WTC11 (cell line): ENCODE measurements at regions not wholly inside any gene's neighbourhood (a gene's known extent, or its start where the extent isn't known, plus 50 kb on each side); places are given as distances from the start of the nearest gene placed in this dataset.
"Not testable (repeated sequence)": the region's sequence is repeated elsewhere in the genome, so short reads cannot be mapped to it uniquely, and the experiment has no call there.

Experiments used
- ATAC-seq: fragments of 200-7000 bp; cut with Tn5 transposase; 2 replicates; pipeline ENCODE4 v1.10.0; 2021; ENCODE audit warnings: mild to moderate bottlenecking, moderate library complexity
- CTCF ChIA-PET: fragments of 300-600 bp; sonication (Branson Sonifier 250); formaldehyde crosslinking; loops from one replicate; lab custom pipeline; 2021; ENCODE audit warnings: antibody characterized with exemption; lab: Charles Lee
- POLR2A ChIA-PET: fragments of 350-600 bp; sonication (Branson Sonifier 250); formaldehyde crosslinking; loops from one replicate; lab custom pipeline; 2021; ENCODE audit warnings: antibody characterized with exemption; lab: Charles Lee
- DNase-seq: peaks from one replicate; pipeline ENCODE4 v3.0.0; 2021; ENCODE audit warnings: low spot score
- H3K27ac Mint-ChIP-seq: 2 replicates; pipeline ENCODE4 v1.8.0; 2021; ENCODE audit warnings: mixed read lengths
- H3K27me3 Mint-ChIP-seq: 2 replicates; pipeline ENCODE4 v1.8.0; 2021; ENCODE audit warnings: low read depth, mild to moderate bottlenecking, moderate library complexity, mixed read lengths
- H3K36me3 Mint-ChIP-seq: 2 replicates; pipeline ENCODE4 v1.8.0; 2021; ENCODE audit warnings: mixed read lengths
- H3K4me1 Mint-ChIP-seq: 2 replicates; pipeline ENCODE4 v1.8.0; 2022; ENCODE audit warnings: mixed read lengths
- H3K4me3 Mint-ChIP-seq: 2 replicates; pipeline ENCODE4 v1.8.0; 2021; ENCODE audit warnings: mild to moderate bottlenecking, moderate library complexity, mixed read lengths
- H3K9me3 Mint-ChIP-seq: 2 replicates; pipeline ENCODE4 v1.8.0; 2021; ENCODE audit warnings: mixed read lengths
- CREM ChIP-seq: sonication (generic); formaldehyde crosslinking; IDR thresholded peaks from 2 replicates; pipeline ENCODE4 v1.8.1; 2022; ENCODE audit warnings: mild to moderate bottlenecking, missing genetic modification reagents, moderate library complexity
- ELF4 ChIP-seq: sonication (generic); formaldehyde crosslinking; IDR thresholded peaks from 2 replicates; pipeline ENCODE4 v1.8.1; 2022; ENCODE audit warnings: low read depth, mild to moderate bottlenecking, moderate library complexity, missing genetic modification reagents
- GTF2I ChIP-seq: fragments of 250-450 bp; sonication (Bioruptor Pico); conservative IDR thresholded peaks from 2 replicates; pipeline ENCODE4 v1.4.0; 2021; ENCODE audit warnings: mild to moderate bottlenecking
- MXD4 ChIP-seq: fragments of 250-450 bp; sonication (Bioruptor Pico); IDR thresholded peaks from 2 replicates; pipeline ENCODE4 v1.8.0; 2021; ENCODE audit warnings: mild to moderate bottlenecking, moderate library complexity, borderline replicate concordance
- NFE2L1 ChIP-seq: sonication (generic); formaldehyde crosslinking; IDR thresholded peaks from 2 replicates; pipeline ENCODE4 v1.8.1; 2023; ENCODE audit warnings: missing genetic modification reagents
- OVOL2 ChIP-seq: fragments of 250-450 bp; sonication (Bioruptor Pico); IDR thresholded peaks from 2 replicates; pipeline ENCODE4 v1.9.0; 2021; ENCODE audit warnings: mild to moderate bottlenecking, borderline replicate concordance
- SMAD3 ChIP-seq: sonication (generic); formaldehyde crosslinking; IDR thresholded peaks from 2 replicates; pipeline ENCODE4 v1.8.0; 2022; ENCODE audit warnings: missing genetic modification reagents, mild to moderate bottlenecking, borderline replicate concordance
- SOX15 ChIP-seq: fragments of 250-450 bp; sonication (Bioruptor Pico); IDR thresholded peaks from 2 replicates; pipeline ENCODE4 v1.9.0; 2021; ENCODE audit warnings: mild to moderate bottlenecking
- SP1 ChIP-seq: sonication (generic); formaldehyde crosslinking; conservative IDR thresholded peaks from 2 replicates; pipeline ENCODE4 v1.8.1; 2022; ENCODE audit warnings: missing genetic modification reagents
- TEAD1 ChIP-seq: sonication (generic); formaldehyde crosslinking; IDR thresholded peaks from 2 replicates; pipeline ENCODE4 v1.8.0; 2022; ENCODE audit warnings: mild to moderate bottlenecking, missing genetic modification reagents
- ZNF219 ChIP-seq: sonication (generic); formaldehyde crosslinking; IDR thresholded peaks from 2 replicates; pipeline ENCODE4 v1.8.0; 2023; ENCODE audit warnings: missing genetic modification reagents, mild to moderate bottlenecking, borderline replicate concordance
- ZNF232 ChIP-seq: sonication (generic); formaldehyde crosslinking; IDR thresholded peaks from 2 replicates; pipeline ENCODE4 v1.8.0; 2022; ENCODE audit warnings: mild to moderate bottlenecking, missing genetic modification reagents
- TF ChIP-seq, protein P1 (sequence below): sonication (generic); formaldehyde crosslinking; IDR thresholded peaks from 2 replicates; pipeline ENCODE4 v1.8.0; 2022; ENCODE audit warnings: mild to moderate bottlenecking, missing genetic modification reagents
- TF ChIP-seq, protein P2 (sequence below): sonication (generic); formaldehyde crosslinking; IDR thresholded peaks from 2 replicates; pipeline ENCODE4 v1.8.0; 2023; ENCODE audit warnings: missing genetic modification reagents, mild to moderate bottlenecking, borderline replicate concordance

DNA sequence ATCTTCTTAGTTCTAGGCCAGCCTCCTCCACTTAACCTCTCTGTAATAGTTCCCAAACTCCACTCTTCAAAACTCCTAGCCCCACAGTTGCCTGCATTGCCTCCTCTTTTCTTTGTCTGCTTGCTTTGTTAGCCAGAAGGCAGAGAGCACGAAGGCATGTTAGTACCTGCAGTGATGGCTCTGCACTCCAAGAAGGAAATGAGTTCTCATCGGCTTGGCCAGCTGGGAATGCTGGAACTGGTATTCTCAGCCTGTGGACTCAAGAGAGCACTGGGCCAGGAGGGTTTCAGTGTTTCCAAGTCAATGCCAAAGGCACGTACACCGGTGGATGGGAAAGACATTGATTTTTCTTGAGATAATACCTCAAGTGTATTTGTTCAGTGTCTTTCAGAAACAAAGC, 66.3 kb upstream of the HABP2 start:
- peaks cover 4% of the 10 kb centered on the region for H3K9me3 Mint-ChIP-seq
- TF ChIP-seq ZNF219 (CRISPR knock-in tag) = no peak
- no peak for TF ChIP-seq MXD4
- TF ChIP-seq CREM (CRISPR knock-in tag) = no peak
- no peak for TF ChIP-seq OVOL2
- no peak for TF ChIP-seq SP1 (CRISPR knock-in tag)
- no peak for TF ChIP-seq ZNF232 (CRISPR knock-in tag)
- no peak for TF ChIP-seq SOX15 (CRISPR knock-in tag)
- TF ChIP-seq, protein P1, sequence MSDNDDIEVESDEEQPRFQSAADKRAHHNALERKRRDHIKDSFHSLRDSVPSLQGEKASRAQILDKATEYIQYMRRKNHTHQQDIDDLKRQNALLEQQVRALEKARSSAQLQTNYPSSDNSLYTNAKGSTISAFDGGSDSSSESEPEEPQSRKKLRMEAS (CRISPR knock-in tag) = no peak
- TF ChIP-seq GTF2I (CRISPR knock-in tag) = no peak
- TF ChIP-seq TEAD1 (CRISPR knock-in tag) = no peak
- H3K4me3 Mint-ChIP-seq = no peak overlapping the region
- ChIA-PET POLR2A (no interaction called here), CTCF (no interaction called here)
- peaks cover 2% of the 10 kb centered on the region; the same call in 1 of the 2 replicates for H3K27me3 Mint-ChIP-seq
- H3K27ac Mint-ChIP-seq = no peak overlapping the region
- DNase-seq (no peak), ATAC-seq (no peak)
- H3K4me1 Mint-ChIP-seq = no peaks in the 10 kb centered on the region
- H3K36me3 Mint-ChIP-seq = no peaks in the 10 kb centered on the region

DNA sequence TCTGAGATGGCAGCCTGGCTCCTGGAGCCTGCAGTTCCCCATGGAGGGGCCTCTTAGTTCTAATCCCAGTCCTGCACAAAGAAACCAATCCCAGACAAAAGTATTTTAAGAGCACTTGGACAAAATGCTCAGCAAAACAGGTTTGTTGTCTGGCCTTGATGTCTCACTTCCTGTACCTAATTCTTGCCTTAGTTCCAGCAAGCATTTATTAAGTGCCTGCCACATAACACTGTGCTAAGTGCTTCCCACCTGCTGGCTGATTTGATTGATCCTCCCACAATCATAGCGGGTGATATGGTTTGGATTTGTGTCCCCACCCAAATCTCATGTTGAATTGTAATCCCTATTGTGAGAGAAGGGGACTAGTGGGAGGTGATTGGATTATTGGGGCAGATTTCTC, 65.7 kb upstream of the HABP2 start:
- TF ChIP-seq, protein P2, sequence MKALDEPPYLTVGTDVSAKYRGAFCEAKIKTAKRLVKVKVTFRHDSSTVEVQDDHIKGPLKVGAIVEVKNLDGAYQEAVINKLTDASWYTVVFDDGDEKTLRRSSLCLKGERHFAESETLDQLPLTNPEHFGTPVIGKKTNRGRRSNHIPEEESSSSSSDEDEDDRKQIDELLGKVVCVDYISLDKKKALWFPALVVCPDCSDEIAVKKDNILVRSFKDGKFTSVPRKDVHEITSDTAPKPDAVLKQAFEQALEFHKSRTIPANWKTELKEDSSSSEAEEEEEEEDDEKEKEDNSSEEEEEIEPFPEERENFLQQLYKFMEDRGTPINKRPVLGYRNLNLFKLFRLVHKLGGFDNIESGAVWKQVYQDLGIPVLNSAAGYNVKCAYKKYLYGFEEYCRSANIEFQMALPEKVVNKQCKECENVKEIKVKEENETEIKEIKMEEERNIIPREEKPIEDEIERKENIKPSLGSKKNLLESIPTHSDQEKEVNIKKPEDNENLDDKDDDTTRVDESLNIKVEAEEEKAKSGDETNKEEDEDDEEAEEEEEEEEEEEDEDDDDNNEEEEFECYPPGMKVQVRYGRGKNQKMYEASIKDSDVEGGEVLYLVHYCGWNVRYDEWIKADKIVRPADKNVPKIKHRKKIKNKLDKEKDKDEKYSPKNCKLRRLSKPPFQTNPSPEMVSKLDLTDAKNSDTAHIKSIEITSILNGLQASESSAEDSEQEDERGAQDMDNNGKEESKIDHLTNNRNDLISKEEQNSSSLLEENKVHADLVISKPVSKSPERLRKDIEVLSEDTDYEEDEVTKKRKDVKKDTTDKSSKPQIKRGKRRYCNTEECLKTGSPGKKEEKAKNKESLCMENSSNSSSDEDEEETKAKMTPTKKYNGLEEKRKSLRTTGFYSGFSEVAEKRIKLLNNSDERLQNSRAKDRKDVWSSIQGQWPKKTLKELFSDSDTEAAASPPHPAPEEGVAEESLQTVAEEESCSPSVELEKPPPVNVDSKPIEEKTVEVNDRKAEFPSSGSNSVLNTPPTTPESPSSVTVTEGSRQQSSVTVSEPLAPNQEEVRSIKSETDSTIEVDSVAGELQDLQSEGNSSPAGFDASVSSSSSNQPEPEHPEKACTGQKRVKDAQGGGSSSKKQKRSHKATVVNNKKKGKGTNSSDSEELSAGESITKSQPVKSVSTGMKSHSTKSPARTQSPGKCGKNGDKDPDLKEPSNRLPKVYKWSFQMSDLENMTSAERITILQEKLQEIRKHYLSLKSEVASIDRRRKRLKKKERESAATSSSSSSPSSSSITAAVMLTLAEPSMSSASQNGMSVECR (CRISPR knock-in tag) = no peak
- TF ChIP-seq NFE2L1 (CRISPR knock-in tag) = no peak
- no peak for TF ChIP-seq SP1 (CRISPR knock-in tag)
- TF ChIP-seq SMAD3 (CRISPR knock-in tag) = no peak
- H3K4me1 Mint-ChIP-seq = no peaks in the 10 kb centered on the region
- ChIA-PET CTCF (no interaction called here), POLR2A (no interaction called here)
- H3K27me3 Mint-ChIP-seq = no peaks in the 10 kb centered on the region; the same call in 1 of the 2 replicates
- no peak overlapping the region for H3K4me3 Mint-ChIP-seq
- no peak overlapping the region for H3K27ac Mint-ChIP-seq
- DNase-seq = no peak
- no peak for ATAC-seq
- H3K9me3 Mint-ChIP-seq = no peaks in the 10 kb centered on the region
- H3K36me3 Mint-ChIP-seq = no peaks in the 10 kb centered on the region

- no peaks in the 10 kb centered on the region for H3K36me3 Mint-ChIP-seq
- ChIA-PET CTCF (no interaction called here), POLR2A (no interaction called here)
- ATAC-seq (no peak), DNase-seq (no peak)
- H3K27ac Mint-ChIP-seq = no peak overlapping the region
- H3K27me3 Mint-ChIP-seq = no peaks in the 10 kb centered on the region; the same call in 1 of the 2 replicates
- H3K4me1 Mint-ChIP-seq = no peaks in the 10 kb centered on the region
- no peak overlapping the region for H3K4me3 Mint-ChIP-seq
- TF ChIP-seq ELF4 = no peak
- no peaks in the 10 kb centered on the region for H3K9me3 Mint-ChIP-seq
Observed at GRCh38 chr10:113488186-113488585, 64.7 kb upstream of the HABP2 start.

DNA sequence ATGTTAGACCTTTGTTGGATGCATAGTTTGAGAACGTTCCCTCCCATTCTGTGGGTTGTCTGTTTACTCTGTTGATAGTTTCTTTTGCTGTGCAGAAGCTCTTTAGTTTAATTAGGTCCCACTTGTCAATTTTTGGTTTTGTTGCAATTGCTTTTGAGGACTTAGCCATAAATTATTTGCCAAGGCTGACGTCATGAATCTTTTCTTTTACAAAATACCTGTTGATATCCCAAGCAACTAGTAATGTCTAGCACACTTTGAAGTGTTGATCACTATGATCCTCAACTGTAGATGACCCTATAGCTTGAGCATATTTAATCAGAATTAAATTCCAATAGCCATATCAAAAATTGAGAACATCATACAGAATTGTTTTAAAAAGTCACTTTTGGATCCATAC, 63.3 kb upstream of the HABP2 start:
- CTCF ChIA-PET, ATAC-seq, POLR2A ChIA-PET: not testable (repeated sequence)

More for the DNA sequence above, 63.3 kb upstream of the HABP2 start:
- H3K9me3 Mint-ChIP-seq, DNase-seq, H3K36me3 Mint-ChIP-seq, H3K27ac Mint-ChIP-seq, H3K4me3 Mint-ChIP-seq, H3K4me1 Mint-ChIP-seq, H3K27me3 Mint-ChIP-seq: not testable (repeated sequence)
